CD4-positive, alpha-beta T cell treated with Interleukin-12 subunit alpha and Interleukin-12 subunit beta, for 1 hour (primary cell): ENCODE measurements at regions not wholly inside any gene's neighbourhood (a gene's known extent, or its start where the extent isn't known, plus 50 kb on each side); places are given as distances from the start of the nearest gene placed in this dataset.

Source experiments
- DNase-seq: peaks from one replicate; pipeline ENCODE4 v3.0.0-alpha.2; 2020

DNA sequence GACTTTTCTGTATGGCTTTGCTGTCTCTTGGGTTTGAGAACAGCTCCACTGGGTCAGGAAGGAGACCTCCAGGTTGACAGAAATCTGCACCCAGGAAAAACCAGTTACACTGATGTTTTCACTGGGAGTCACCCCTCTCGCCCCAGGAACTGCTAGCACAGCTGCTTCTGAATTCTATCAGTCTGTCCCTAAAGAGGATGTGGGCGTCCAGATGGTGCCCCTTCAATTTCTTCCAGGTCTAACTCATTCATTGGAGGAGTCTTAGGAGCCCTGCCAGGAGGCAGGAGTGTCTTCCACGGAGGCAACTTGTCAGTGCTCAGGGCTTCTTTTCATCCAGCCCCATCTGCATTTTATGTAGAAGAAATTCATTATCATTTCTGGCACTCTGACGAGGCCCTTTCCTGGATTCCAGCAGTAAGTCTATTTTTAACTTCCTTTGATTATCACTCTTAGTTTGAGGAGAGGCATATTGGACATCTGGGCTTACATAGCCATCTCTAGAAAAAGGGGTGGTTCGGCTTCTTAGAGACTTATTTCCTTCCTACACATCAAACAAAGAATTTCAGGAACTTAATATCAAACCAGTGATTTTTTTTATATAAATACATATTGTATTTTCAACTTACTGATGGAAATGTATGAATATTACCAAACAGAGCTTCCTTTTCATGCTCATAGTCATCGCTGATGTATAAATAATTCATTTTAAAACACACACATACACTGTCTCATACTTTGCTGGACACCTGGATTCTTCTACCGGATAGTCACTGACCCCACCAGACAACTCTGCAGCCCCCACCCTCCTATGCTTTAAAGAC lies 148.8 kb downstream of the IRX2 start:
- DNase-seq = no peak

DNA sequence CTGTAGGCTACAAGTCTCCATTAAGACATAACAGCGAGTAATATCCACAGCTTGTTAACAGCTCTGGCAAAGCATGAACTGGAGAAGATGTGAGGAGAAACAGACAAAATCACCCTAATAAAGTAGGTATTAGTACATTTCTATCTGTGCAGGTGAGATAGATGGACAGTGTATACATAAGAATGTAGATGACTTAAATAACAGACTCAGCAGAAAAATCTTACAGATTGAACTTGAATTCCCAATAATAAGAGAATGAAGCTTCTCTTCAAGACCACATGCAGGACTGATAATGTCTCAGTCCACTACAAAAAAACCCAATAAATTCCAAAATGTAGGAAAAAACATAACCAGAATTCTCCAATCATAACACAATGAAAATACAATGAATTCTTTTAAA lies 153.0 kb downstream of the IRX2 start:
- DNase-seq = no peak

GRCh38 chr5:2594701-2595100 lies 156.8 kb downstream of the IRX2 start:
- no peak for DNase-seq

- DNase-seq = no peak
These were observed 158.7 kb downstream of the IRX2 start for GRCh38 chr5:2592766-2593165.

DNA sequence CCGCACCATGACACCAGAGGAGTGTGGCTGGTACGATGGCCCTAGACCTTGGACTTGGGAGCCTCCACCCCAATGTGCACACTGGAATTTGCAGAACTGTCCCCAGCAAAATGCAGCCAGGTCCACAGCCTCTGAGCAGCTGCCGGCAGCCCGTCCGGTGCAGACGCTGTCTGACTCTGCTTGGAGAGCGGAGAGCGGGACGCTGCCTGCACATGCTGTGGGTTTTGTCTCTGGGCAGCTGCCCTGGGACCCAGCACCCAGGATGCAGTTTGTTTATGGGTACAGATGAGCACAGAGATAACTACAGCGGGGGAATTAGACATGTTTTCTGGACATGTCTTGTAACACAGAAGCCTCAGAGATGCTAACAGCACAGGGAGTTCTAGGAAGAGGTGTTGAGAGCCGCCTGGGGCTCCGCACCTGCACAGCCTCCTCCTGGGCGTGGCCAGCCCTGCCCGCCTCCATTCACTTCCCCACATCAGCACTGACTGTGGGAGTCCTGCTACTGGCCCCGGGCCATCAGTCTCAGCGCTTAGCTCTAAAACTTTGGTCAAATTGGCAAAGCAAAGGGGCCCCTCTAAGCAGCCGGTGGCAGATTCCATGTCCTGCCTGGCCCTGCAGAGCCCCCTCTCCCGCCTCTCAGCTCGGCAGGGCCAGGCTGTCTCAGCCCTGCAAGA lies 159.6 kb downstream of the IRX2 start:
- no peak for DNase-seq

- no peak for DNase-seq
These were observed 162.5 kb downstream of the IRX2 start for GRCh38 chr5:2588850-2589501.

- DNase-seq = no peak
These were observed 164.1 kb downstream of the IRX2 start for GRCh38 chr5:2587189-2588031.

GRCh38 chr5:2586016-2586715 lies 165.3 kb downstream of the IRX2 start:
- no peak for DNase-seq

- no peak for DNase-seq
These were observed 166.8 kb downstream of the IRX2 start for GRCh38 chr5:2584579-2585269.

GRCh38 chr5:2582507-2582906 lies 169.0 kb downstream of the IRX2 start:
- no peak for DNase-seq

GRCh38 chr5:2582106-2582505 lies 169.4 kb downstream of the IRX2 start:
- no peak for DNase-seq

- no peak for DNase-seq
These were observed 170.1 kb downstream of the IRX2 start for GRCh38 chr5:2581418-2581817.

- DNase-seq = no peak
These were observed 172.4 kb downstream of the IRX2 start for GRCh38 chr5:2579126-2579525.

DNA sequence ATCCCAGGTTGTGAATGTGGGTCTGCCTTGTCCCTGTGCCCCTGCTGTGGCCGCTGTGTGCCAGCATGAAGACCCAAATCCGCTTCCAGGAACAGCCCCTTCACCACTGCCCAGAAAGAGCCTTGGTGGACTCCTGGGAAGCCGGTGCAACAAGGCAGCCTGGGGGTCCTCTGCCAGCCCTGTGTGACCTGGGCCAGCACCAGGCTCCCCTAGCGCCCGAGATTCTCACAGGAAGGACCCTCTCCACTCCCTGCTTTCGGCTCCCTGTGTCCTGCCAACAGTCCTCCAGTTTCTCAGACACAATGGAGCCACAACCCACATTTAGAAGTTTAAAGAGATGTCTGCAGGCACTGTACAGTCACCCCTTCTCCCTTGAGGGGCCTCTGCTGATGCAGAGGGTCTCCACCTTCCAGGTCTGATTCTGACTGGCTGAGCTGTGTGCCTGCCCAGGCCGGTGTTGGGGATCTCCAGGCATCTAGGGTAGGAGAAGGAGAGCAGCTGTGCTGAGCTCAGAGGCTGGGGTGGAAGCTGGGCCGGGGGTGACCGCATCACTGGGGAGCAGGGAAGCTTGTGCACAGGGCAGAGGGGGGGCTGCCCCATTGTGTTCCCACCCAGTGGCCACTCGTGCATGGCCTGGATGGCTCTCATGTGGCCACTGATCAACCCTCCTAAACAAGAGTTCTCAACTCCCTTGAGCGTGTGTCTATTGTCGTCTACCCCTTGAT lies 174.0 kb downstream of the IRX2 start:
- DNase-seq = no peak

- no peak for DNase-seq
These were observed 174.7 kb downstream of the IRX2 start for GRCh38 chr5:2576823-2577222.

GRCh38 chr5:2575871-2576270 lies 175.6 kb downstream of the IRX2 start:
- no peak for DNase-seq

DNA sequence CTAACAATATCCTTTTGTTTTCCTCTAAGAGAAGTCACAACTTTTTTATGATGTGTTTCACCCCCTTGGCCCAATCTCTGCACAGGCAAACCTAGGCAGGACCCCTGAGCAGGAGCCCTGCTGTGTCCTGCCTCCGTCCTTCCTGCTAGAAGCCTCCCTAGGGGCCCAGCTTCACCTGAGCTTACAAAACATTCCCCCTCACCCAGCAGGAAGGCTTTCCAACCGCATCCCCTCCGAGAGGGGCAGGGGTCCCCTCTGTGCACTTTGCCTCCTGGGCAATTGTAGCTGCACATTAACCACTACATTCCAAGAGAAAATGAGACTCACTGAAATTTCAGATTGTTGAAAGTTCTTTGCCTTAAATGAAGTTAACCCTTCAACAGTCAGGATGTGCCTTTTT lies 176.2 kb downstream of the IRX2 start:
- DNase-seq = no peak

- no peak for DNase-seq
These were observed 177.3 kb downstream of the IRX2 start for GRCh38 chr5:2574155-2574554.

DNA sequence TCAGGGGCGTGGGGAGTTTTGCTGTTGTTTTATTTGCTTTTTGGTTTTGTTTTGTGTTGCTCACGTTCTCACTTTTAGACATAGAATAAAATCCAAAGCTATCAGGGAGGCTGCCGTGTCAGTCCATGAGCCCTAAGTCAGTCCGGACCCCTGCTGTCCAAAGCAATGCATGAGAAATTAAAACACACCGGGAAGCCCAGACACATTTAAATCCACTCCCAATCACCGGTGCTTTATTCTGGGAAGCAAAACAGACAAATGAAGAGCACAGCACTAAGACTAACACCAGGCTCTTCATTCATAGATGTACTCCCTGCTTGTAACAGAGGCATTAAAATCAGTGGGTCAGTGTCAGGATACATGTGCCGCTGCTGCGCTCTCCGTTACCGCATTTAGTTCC lies 180.9 kb downstream of the IRX2 start:
- no peak for DNase-seq

GRCh38 chr5:2569774-2570542 lies 181.5 kb downstream of the IRX2 start:
- DNase-seq = no peak
